ENCODE measurements at regions not wholly inside any gene's neighbourhood (a gene's known extent, or its start where the extent isn't known, plus 50 kb on each side); places are given as distances from the start of the nearest gene placed in this dataset.

DNA sequence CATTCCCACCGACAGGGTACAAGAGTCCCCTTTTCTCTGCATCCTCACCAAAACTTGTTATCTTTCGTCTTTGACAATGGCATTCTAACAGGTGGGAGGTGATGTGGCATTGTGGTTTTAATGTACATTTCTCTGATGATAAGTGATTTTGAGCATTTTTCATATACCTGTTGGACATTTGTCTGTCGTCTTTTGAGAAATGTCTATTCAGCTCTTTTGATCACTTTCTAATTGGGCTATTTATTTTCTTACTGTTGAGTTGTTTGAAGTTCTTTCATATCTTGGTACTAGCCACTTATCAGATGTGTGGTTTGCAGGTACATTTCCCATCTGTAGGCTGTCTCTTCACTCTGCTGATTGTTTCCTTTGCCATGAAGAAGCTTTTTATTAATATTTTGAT lies 219.0 kb upstream of the SOX1 start:
- WGBS (ENCODE audit: insufficient coverage): no CpG with 5 or more reads among the region's 3 CpGs
- Mint-ChIP-seq H3K9me3 (ENCODE audit: insufficient read depth) (peaks cover 4% of the 10 kb centered on the region), H3K27ac (no peak overlapping the region), H3K27me3 (peaks cover 15% of the 10 kb centered on the region), H3K4me1 (no peaks in the 10 kb centered on the region), H3K4me3 (no peak overlapping the region)
- POLR2A ChIA-PET: no interaction called here
- Histone ChIP-seq H3K4me2 (replicated peaks; ENCODE audit: low read depth, low read length, poor library complexity, severe bottlenecking) (no peak overlapping the region), H3K9me3 (ENCODE audit: control extremely low read depth in 1 of 3, control insufficient read depth in 2 of 3, insufficient read depth in 1 of 3, low read length in 2 of 3) (peaks cover 0 to 14% (median 4%) of the 10 kb centered on the region in 3 donors), H3K27me3 (replicated peaks in 1 of 4; ENCODE audit: control extremely low read depth in 1 of 4, control insufficient read depth in 3 of 4, insufficient read depth in 4 of 4, low read length in 3 of 4) (peaks cover 0 to 7% (median 0%) of the 10 kb centered on the region in 4 experiments), H3K27ac (ENCODE audit: low read length in 2 of 2) (no peak overlapping the region), H2AFZ (ENCODE audit: insufficient read depth, low read depth, low read length, poor library complexity, severe bottlenecking) (no peak overlapping the region), H3K4me1 (ENCODE audit: control insufficient read depth in 2 of 2, insufficient read depth in 2 of 2, low read length in 2 of 2) (no peaks in the 10 kb centered on the region), H3K79me2 (ENCODE audit: control insufficient read depth, insufficient read depth, low read length) (no peaks in the 10 kb centered on the region), H3K9ac (ENCODE audit: low read length) (no peak overlapping the region), H3K36me3 (replicated peaks in 1 of 2; ENCODE audit: control extremely low read depth in 1 of 2, control insufficient read depth in 1 of 2, extremely low read depth in 1 of 2, insufficient read depth in 2 of 2, low read length in 1 of 2) (no peaks in the 10 kb centered on the region), H3K4me3 (ENCODE audit: control extremely low read depth in 1 of 5, extremely low read depth in 1 of 5, insufficient read depth in 1 of 5, low read depth in 2 of 5, low read length in 4 of 5) (no peak overlapping the region), H4K20me1 (ENCODE audit: control insufficient read depth, insufficient read depth, low read length, poor library complexity, severe bottlenecking) (no peaks in the 10 kb centered on the region)
- CTCF ChIA-PET: no interaction called here
- DNase-seq: no peak
- intact Hi-C loops (cut with micrococcal nuclease): no loop called here
- no peak for ATAC-seq (ENCODE audit: low read depth)
- no peak for TF ChIP-seq EZH2 (IDR thresholded peaks at IDR 0.05; ENCODE audit: borderline replicate concordance, insufficient read depth, low read depth, low read length, poor library complexity, severe bottlenecking)
- TF ChIP-seq, protein P1, sequence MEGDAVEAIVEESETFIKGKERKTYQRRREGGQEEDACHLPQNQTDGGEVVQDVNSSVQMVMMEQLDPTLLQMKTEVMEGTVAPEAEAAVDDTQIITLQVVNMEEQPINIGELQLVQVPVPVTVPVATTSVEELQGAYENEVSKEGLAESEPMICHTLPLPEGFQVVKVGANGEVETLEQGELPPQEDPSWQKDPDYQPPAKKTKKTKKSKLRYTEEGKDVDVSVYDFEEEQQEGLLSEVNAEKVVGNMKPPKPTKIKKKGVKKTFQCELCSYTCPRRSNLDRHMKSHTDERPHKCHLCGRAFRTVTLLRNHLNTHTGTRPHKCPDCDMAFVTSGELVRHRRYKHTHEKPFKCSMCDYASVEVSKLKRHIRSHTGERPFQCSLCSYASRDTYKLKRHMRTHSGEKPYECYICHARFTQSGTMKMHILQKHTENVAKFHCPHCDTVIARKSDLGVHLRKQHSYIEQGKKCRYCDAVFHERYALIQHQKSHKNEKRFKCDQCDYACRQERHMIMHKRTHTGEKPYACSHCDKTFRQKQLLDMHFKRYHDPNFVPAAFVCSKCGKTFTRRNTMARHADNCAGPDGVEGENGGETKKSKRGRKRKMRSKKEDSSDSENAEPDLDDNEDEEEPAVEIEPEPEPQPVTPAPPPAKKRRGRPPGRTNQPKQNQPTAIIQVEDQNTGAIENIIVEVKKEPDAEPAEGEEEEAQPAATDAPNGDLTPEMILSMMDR (IDR thresholded peaks at IDR 0.05): no peak

DNA sequence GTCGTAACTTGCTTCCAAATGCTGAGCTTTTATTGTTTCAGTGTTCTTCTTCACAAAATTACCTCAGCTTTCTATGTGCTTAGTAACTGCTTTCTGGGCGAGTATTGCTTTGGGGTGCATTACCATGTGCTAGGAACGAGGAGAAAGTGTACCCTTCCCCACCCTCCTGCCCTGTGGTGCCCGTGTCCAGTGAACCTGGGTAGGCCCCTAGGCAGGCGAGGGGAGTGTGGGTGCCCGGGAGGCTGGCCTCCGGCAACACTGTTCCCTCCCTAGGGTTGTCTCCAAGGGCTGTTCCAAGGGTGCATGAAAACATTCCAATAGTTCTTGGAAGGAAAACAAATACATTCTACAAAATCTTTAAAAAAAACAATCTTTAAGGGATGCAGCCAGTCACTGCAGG lies 216.5 kb upstream of the SOX1 start:
- WGBS (ENCODE audit: insufficient coverage): 87% methylated on average over 5 of the region's 7 CpGs
- Mint-ChIP-seq H3K27me3 (peaks cover 15% of the 10 kb centered on the region), H3K27ac (no peak overlapping the region), H3K9me3 (ENCODE audit: insufficient read depth) (peaks cover 3% of the 10 kb centered on the region), H3K4me3 (no peak overlapping the region), H3K4me1 (no peaks in the 10 kb centered on the region)
- DNase-seq (no peak), ATAC-seq (ENCODE audit: low read depth) (no peak)
- Histone ChIP-seq H4K20me1 (ENCODE audit: control insufficient read depth, insufficient read depth, low read length, poor library complexity, severe bottlenecking) (no peaks in the 10 kb centered on the region), H3K4me2 (replicated peaks; ENCODE audit: low read depth, low read length, poor library complexity, severe bottlenecking) (no peak overlapping the region), H2AFZ (ENCODE audit: insufficient read depth, low read depth, low read length, poor library complexity, severe bottlenecking) (no peak overlapping the region), H3K4me3 (ENCODE audit: control extremely low read depth in 1 of 5, extremely low read depth in 1 of 5, insufficient read depth in 1 of 5, low read depth in 2 of 5, low read length in 4 of 5) (no peak overlapping the region), H3K9me3 (ENCODE audit: control extremely low read depth in 1 of 3, control insufficient read depth in 2 of 3, insufficient read depth in 1 of 3, low read length in 2 of 3) (peaks cover 0 to 13% (median 4%) of the 10 kb centered on the region in 3 donors), H3K4me1 (ENCODE audit: control insufficient read depth in 2 of 2, insufficient read depth in 2 of 2, low read length in 2 of 2) (no peaks in the 10 kb centered on the region), H3K36me3 (replicated peaks in 1 of 2; ENCODE audit: control extremely low read depth in 1 of 2, control insufficient read depth in 1 of 2, extremely low read depth in 1 of 2, insufficient read depth in 2 of 2, low read length in 1 of 2) (no peaks in the 10 kb centered on the region), H3K27me3 (replicated peaks in 1 of 4; ENCODE audit: control extremely low read depth in 1 of 4, control insufficient read depth in 3 of 4, insufficient read depth in 4 of 4, low read length in 3 of 4) (peaks cover 0 to 7% (median 0%) of the 10 kb centered on the region in 4 experiments), H3K9ac (ENCODE audit: low read length) (no peak overlapping the region), H3K27ac (ENCODE audit: low read length in 2 of 2) (no peak overlapping the region), H3K79me2 (ENCODE audit: control insufficient read depth, insufficient read depth, low read length) (no peaks in the 10 kb centered on the region)
- intact Hi-C loops (cut with micrococcal nuclease): no loop called here
- POLR2A ChIA-PET: no interaction called here
- CTCF ChIA-PET: no interaction called here
- TF ChIP-seq, protein P1 (IDR thresholded peaks at IDR 0.05): no peak
- TF ChIP-seq EZH2 (IDR thresholded peaks at IDR 0.05; ENCODE audit: borderline replicate concordance, insufficient read depth, low read depth, low read length, poor library complexity, severe bottlenecking): no peak

Data from B cell (primary cell).